ENCODE measurements at regions not wholly inside any gene's neighbourhood (a gene's known extent, or its start where the extent isn't known, plus 50 kb on each side); places are given as distances from the start of the nearest gene placed in this dataset.

DNA sequence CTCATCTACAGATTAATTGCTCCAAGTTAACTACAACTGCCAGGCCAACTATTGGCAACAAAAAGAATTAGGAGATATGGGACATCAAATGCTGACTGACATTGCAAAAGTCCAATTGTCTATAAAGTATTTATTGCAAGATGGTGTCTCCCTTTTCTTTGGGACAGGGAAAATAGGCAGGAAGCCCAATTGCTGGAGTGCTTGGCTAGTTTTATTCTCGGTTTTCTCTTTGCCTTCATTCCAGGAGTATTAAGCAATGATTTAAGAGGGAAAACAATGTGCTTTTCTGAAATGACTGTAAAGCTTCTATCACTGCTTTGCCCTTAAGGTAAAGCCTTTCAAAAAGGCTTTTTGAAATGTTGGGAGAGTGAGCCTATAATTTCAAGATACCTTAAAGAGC is 62.8 kb upstream of the DIAPH2 start:
- DNase-seq: no peak
